Ecto neural progenitor cell (in vitro differentiated cells): ENCODE measurements at regions not wholly inside any gene's neighbourhood (a gene's known extent, or its start where the extent isn't known, plus 50 kb on each side); places are given as distances from the start of the nearest gene placed in this dataset.
"Not testable (repeated sequence)": the region's sequence is repeated elsewhere in the genome, so short reads cannot be mapped to it uniquely, and the experiment has no call there.

ENCODE experiments used
- DNase-seq: peaks from one replicate; pipeline ENCODE4 v3.0.0-alpha.2; 2018; ENCODE audit warnings: low spot score

DNA sequence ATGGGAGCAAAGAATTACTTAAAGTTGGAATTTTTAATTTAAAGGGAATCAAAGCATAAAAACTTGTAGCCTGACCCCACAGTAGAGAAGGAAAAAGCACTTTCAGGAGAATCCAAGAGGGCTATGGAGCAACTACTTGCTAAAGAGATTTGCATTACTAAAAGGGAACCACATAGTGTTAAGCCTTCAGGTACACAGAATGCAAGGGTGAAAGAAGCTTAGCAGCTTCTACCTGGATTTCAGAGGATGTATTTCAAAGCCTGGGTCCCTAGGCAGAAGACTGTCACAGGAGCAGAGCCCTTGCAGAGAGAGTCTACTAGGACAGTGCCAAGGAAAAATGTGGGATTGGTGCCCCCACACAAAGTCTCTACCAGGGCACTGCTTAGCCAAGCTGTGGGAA is 575.0 kb downstream of the GBE1 start:
- DNase-seq = no peak

DNA sequence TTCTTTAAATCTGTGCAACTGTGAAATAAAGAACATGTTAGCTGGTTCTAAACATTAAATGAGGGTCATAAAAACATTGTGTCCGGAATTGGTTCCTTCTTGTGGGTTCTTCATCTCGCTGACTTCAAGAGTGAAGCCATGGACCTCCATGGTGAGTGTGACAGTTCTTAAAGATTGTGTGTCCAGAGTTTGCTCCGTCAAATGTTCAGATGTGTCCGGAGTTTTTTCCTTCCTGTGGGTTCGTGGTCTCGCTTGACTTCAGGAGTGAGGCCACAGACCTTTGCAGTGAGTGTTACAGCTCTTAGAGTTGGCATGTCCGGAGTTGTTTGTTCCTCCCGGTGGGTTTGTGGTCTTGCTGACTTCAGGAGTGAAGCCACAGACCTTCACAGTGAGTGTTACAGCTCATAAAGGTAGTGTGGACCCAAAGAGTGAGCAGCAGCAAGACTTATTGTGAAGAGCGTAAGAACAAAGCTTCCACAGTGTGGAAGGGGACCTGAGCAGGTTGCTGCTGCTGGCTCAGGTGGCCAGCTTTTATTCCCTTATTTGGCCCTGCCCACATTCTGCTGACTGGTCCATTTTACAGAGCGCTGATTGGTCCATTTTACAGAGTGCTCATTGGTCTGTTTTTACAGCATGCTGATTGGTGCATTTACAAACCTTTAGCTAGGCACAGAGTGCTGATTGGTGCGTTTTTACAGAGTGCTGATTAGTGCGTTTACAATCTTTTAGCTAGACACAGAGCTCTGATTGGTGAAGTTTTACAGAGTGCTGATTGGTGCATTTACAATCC is 579.2 kb downstream of the GBE1 start:
- DNase-seq = not testable (repeated sequence)

DNA sequence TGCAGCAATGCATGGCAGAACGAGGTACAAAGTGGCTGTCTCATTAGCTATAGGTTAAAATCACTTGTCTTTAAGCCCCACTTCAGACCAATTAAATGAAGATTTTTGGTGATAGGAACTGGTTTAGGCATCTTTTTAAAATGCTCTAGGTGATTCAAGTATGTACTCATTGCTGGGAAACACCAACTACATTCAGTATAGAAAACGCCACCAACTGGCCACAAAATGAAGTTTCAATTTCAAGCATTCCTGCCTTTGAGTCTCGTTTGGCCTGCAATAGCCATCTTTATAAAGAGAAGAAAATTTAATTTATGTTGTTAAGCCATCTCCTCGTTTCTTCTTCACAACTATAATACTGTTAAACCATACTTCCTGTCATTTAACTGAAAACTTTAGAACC is 587.9 kb downstream of the GBE1 start:
- DNase-seq = no peak

DNA sequence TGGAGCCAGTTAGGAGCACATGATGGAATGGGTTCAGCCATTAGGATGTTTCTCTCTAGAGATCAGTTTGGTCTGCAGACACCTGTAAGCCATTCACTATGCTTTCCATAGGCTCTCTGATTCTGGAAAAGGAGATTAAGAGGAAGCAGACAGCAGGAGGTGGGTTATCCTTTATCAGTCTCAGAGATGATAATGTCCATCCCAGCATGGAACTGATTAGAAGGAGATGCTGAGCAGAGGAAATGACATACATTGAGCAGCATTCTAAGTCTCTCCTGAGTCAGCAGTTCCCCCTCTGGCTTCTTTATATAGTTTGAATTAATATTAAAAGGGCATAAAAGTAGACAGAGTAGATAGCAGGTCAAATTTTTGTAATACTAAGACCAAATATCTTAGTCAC is 591.1 kb downstream of the GBE1 start:
- DNase-seq = no peak

DNA sequence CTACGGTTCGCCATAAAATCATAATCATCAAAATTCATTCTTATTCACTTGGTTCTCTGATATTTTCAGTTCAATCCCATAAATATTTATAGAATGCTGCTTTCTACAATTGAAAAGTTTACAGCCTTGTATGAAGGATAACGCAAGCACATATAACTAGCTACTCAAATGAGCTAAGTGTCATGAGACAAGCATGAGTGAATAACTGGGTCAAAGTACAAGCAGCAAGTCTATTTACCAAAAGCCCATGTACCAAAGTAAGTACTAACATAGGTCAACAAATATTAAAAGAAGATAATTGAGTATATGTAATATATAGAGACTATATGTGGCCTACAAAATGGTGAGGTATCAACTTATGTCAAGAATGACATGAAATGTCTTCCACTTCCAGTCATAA is 596.6 kb downstream of the GBE1 start:
- DNase-seq = no peak

DNA sequence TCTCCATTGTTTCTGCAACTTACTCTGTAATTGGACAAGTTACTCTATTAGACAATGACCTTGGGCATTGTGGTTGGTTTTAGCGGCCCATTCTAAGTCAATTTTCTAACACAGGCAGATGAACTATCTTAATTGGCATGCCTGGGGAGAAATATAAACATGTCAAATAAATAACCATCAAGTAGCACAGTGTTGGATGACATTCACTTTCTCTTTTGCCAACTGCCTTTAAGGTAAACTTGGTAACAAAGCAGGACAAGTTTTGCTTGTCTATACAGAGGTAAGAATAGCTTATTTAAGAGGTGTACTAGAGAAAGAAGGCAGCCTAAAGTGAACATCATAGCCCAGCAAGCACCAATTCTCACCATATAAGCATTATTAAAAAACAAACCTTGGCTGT is 599.6 kb downstream of the GBE1 start:
- no peak for DNase-seq

DNA sequence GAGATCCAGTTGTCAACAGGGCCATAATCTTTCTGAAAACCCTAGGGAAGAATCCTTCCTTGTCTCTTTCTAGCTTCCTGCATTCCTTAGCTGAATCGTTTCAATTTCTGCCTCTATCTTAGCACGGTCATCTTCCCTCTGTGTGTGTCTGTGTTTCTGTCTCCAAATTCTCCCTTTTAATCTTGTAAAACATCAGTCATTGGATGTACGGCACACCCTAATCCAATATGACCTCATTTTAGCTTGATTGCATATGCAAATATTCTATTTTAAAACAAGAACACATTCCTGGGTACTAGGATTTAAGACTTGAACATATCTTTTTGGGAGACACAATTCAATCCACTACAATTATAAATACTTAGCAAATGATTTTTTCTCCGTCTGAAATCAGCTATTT is 600.3 kb downstream of the GBE1 start:
- no peak for DNase-seq

DNA sequence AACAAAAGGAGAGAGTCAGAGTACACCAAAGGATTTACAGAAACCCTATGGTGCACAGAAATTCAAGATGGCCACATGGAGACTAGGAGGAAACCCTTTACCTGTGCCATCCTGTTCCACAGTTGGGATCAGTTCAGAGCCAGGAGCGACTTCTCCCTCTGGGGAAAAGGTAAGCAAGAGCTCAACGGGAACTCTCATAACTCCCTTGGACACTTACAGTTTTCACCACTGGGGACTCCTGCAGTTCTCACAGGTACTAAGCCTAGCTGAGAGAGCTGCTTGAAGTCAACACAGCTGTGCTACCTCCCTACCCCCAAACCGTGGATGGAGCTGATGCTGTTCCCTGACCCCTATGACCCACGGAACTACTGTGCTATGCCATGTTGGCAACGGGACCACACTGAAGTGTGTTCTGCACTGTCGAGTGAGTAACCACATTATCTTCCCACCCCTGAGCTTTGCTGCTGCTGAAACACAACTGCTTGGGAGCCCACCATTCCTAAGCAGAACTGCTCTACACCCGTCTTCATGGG is 606.8 kb downstream of the GBE1 start:
- no peak for DNase-seq

DNA sequence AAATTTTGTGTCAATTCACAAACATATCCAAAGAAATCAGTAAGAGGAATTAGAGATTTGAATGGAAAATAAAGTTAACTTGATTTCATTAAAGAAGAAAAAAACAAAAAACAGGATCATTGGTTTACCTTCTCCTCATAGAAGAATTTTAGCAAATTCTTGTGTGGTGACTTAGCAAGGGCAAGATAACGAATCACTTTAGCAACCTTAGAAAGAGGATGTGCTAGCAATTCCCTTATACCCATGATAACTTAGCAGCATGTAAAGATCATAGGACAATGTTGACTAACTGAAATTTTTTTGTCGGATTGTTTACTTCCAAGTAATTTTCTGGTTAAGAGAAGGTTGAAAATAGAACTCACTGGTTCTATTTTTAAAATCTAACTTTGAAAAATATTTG is 609.3 kb downstream of the GBE1 start:
- DNase-seq = no peak

DNA sequence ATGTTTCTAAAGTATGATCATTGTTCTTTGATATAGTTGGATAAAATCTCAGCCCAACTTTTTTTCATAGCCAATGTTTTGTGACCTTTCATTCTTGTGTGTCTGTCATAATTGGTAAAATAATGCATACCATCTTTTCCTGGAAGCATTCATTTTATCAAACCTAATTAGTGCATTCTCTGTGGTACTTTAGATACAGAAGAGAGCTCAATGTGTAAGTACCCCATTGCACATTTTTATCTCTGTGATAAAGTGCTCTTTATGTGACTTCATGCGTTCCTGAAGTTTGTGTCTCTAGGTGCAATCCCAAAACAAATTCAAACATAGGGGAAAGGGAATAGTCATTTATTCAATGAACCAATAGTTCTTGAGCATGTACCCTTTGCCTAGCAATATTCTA is 628.5 kb downstream of the GBE1 start:
- DNase-seq = no peak

DNA sequence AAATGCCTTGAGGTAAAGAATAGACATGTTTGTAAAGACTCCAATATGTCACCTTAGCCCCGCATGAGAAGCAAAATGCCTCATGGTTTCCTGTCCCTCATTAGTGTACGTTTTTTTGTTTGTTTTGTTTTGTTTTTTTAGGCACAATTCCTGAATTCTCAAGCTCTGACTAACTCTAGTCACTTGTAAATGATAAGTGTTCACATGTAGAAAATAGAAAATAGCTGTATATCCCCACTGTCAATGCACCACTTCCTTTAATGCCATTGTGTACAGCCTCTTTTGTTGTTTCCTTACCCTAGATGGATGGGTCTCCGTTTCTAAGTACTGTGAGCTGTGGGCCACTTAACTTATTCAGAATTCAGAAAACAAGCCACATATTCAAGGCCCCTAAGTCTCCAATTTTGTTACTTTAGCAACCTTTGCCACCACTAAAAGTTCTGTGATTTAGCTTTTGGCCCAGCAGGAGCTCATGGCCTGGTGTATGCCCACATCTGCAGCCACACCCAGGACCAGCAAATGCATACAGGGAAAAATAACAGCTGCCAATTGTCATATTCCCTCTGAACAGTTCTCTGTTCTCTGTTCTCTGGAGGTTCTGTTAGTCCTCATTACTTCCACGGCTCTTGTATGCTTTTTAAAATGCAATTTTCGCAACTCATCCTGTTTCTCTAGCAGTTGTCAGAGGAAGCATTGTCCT is 655.5 kb downstream of the GBE1 start:
- no peak for DNase-seq

DNA sequence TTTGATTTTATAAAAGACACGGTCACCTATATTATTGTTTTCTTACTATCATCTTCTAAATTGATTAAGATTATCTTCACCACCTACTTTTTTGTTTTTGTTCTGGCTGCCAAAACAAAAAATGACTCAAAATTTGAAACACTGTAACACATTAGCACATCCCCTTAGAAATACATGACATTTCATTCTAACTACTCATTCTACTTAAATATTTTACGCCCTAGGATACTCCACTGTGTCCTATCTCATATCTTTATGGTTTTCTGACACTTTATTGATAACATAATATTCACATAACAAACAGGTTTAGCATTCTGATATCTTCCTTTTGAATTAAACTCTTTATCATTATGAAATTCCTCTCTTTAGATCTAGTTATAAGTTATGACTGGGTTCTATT is 656.2 kb downstream of the GBE1 start:
- no peak for DNase-seq

DNA sequence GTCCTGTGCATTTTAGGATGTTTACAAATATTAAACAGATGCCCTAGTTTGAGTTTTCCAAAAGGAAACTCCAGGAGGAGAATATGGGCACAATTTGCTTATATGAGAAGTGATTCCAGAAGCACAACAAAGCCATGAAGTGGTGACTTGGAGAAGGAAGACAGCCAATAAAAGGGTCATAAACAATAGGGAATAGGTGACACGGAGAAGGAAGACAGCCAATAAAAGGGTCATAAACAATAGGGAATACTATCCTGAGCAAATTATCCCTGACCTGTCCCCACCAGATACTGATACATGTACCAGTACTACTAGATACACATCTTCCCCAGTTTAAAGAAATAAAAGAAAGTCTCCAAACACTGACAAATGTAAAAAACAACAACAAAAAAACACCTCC is 663.6 kb downstream of the GBE1 start:
- no peak for DNase-seq

DNA sequence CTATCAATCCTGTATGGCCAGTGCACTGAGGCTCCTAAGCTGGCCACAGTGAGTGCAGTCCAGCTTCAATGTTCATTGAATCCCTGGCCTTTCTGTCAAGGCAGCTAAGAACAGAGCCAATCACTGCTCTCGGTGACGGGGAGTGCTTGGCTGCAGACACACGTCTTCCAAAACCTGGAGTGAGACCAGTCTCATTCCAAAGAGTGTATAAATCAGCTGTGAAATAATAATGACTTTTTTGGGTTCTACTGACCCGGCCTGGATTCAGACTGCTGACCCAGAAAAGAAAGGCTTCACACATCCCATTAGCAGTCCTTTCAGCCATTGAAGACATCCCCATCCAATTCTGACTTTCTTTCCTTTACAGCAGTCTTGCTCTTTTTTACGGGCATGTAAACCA is 665.5 kb downstream of the GBE1 start:
- no peak for DNase-seq

DNA sequence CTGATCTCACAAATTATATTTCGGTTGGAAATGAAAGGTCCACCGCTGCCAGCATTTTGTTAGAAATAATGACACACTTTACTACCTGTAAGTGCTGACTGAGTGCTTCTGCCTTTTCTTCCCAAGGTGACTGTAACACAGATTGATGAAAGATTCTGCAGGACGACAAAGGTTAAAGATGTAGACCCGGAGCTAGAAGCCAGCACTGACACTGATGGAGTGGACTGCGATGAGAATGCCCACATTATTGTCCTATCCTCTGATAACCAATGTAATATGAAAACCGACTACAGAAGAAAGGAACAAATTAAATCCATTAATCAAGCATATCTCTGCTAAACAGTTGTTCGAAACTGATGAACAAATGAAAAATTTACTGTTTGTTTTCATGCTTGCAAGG is 666.5 kb downstream of the GBE1 start:
- DNase-seq = no peak

DNA sequence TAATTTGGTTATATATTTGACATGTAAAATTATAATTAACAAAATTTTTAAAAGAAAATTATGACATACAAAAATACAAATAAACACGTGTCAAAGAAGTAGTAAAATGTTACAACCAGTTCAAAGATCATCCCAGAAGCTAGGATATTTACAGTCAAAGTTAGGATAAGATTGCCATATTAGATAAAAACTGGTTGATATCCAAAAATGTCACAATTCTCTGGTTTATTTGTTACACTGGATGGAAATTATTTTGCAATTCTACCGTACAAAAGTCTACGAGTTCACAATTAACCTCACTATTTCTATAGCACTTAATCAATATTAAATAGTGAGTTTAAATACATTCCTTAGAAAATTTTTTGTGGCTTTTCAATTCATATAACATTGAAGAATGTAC is 673.8 kb downstream of the GBE1 start:
- DNase-seq = no peak

DNA sequence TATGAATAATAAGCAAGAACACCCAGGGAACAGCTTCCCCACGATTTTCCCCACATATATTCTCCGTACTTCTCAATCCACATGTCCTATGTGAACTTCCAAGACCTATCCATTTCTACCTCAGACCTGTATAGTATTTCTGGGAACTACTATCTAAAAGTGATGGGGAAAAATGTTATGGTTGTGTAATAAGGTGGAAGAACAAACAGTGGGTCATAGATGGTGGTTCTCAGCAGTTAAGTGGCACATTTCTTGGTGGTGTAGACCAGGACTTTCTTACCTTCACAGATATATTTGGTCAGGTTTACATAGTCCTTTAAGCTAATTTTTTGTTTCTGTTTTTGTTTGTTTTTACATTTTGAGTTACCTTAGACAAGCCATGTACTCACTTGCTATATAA is 675.1 kb downstream of the GBE1 start:
- no peak for DNase-seq

DNA sequence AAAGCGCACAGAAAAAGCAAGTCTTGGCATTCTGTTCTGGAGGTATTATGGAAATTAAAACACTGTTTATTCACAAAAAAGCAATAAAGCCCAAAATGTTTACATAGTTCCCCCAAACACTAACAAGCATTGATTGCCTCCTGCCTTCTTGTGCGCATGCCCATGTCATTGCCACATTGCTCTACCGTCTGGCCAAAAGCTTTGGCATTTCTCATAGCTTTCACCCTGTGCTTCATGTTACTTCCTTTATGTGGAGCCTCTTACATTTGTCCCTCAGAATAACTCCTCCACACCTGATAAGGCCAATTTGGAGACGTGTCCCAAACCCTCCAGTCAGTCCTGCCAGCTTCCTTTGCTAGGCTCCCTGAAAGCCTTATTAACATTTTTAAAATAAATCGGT is 680.8 kb downstream of the GBE1 start:
- no peak for DNase-seq

DNA sequence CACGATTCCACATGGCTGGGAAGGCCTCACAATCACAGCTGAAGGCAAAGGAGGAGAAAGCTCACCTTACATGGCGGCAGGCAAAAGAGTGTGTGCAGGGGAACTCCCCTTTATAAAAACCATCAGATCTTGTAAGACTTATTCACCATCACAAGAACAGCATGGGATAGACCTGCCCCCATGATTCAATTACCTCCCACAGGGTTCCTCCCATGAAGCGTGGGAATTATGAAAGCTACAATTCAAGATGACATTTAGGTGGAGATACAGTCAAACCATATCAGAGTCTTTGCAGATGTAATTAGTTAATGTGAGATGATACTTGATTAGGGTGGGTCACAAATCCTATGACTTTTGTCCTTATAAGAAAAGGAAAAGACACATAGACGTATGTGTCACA is 688.9 kb downstream of the GBE1 start:
- DNase-seq = no peak

DNA sequence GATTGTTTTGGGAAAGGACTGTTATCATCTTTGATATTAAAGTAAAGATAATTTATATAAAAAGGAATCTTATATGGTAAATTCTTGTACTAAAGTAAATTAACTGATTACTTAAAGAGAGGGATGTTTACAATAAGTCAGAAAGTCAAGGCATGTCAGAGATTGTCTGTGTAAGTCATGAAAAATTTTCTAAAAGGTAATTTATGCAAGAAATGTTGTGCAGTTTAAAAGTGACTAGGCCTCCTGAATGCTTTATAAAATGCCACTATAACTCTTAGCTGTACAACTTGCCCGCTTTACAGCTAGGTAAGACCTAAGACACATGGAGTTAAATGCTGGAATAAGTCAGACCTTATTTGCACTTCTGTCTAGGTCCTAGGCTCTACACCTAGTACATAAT is 692.9 kb downstream of the GBE1 start:
- DNase-seq = no peak

DNA sequence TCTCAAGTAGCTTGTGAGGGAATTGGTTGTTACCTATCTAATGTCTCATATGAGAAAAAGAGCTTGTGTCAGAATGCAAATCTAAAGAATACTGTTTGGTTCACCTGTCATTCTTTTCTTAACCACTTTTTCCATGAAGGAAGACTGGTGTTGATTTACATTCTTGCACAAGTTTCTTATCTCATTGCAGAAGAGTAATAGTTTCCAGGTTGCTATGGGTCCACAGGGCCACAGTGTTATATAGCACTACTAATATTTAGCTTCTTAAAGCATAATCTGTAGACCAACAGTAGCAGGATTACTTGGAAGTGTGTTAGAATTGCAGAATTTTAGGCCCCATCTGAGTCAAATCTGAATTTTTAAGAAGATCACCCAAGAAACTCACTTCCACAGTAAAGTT is 697.5 kb downstream of the GBE1 start:
- DNase-seq = no peak

DNA sequence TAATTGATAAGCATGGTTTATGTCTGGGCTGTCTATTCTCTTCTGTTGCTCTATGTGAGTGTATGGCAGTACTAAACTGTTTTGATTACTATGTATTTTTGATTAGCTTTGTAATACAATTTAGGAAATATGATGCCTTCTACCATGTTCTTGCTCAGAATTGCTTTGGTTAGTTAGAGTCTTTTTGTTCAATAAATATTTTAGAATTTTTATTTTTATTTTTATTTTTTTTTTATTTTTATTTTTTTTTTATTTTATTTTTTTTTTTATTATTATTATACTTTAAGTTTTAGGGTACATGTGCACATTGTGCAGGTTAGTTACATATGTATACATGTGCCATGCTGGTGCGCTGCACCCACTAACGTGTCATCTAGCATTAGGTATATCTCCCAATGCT is 710.3 kb downstream of the GBE1 start:
- not testable (repeated sequence) for DNase-seq

DNA sequence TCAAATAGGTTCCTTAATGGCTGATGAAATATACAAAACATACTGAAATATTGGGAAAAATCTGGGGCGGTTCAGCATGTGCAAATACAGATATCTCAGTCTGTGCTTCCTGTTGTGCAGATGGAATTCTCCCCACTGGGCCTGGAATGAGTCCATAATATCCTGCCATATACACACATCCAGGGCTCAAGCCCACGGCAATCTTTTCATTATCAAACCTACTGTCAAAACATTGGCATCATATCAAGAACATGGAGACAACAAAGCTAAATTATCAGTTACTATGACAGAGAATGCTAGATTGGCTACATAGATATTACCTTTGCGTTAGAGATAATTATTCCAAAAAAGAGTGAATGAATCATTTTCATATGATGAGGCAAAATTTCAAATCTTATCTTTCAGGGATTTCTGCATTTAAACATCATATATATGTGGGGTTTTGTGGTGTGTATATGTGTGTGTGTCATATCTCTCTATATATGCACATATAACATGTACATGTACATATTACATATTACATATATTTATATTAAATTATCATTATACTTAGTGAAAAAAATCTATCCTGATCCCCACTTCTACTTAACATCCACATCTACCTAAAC is 713.3 kb downstream of the GBE1 start:
- no peak for DNase-seq
